ENCODE measurements at regions not wholly inside any gene's neighbourhood (a gene's known extent, or its start where the extent isn't known, plus 50 kb on each side); places are given as distances from the start of the nearest gene placed in this dataset.

DNA sequence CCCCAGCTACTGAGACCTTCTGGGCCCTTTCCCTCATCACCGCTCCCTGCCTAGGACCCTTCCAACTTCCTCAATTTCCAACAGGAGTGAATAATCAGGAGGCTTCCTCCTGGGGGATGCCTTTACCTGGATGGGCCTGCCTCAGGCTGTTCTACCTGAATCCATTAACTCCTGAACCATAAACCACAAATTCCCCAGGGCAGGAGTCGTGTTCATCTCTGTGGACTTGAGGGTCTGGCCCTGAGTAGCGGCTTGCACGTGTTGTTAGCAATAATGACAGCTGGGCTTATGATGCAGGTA lies 105.1 kb upstream of the GPR26 start:
- Mint-ChIP-seq H3K36me3 (no peaks in the 10 kb centered on the region), H3K4me3 (no peak overlapping the region), H3K27me3 (ENCODE audit: low read depth in 3 of 3) (peaks cover 11 to 18% (median 11%) of the 10 kb centered on the region in 3 donors), H3K9me3 (no peaks in the 10 kb centered on the region), H3K27ac (no peak overlapping the region), H3K4me1 (no peaks in the 10 kb centered on the region)
- TF ChIP-seq, protein P1, sequence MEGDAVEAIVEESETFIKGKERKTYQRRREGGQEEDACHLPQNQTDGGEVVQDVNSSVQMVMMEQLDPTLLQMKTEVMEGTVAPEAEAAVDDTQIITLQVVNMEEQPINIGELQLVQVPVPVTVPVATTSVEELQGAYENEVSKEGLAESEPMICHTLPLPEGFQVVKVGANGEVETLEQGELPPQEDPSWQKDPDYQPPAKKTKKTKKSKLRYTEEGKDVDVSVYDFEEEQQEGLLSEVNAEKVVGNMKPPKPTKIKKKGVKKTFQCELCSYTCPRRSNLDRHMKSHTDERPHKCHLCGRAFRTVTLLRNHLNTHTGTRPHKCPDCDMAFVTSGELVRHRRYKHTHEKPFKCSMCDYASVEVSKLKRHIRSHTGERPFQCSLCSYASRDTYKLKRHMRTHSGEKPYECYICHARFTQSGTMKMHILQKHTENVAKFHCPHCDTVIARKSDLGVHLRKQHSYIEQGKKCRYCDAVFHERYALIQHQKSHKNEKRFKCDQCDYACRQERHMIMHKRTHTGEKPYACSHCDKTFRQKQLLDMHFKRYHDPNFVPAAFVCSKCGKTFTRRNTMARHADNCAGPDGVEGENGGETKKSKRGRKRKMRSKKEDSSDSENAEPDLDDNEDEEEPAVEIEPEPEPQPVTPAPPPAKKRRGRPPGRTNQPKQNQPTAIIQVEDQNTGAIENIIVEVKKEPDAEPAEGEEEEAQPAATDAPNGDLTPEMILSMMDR (IDR thresholded peaks at IDR 0.05): no peak
- Histone ChIP-seq H3K4me1 (ENCODE audit: control insufficient read depth in 1 of 2, insufficient read depth in 2 of 2, low read length in 2 of 2) (no peaks in the 10 kb centered on the region), H3K9me3 (replicated peaks in 1 of 2; ENCODE audit: control insufficient read depth in 1 of 2, insufficient read depth in 1 of 2, low read length in 2 of 2) (no peaks in the 10 kb centered on the region), H3K4me3 (replicated peaks in 1 of 3; ENCODE audit: low read depth in 2 of 3, low read length in 3 of 3) (no peak overlapping the region), H2AFZ (ENCODE audit: insufficient read depth, low read depth, low read length, poor library complexity, severe bottlenecking) (no peak overlapping the region), H3K27ac (ENCODE audit: low read depth in 1 of 2, low read length in 2 of 2) (no peak overlapping the region), H4K20me1 (ENCODE audit: insufficient read depth, low read length) (no peaks in the 10 kb centered on the region), H3K36me3 (replicated peaks in 1 of 2; ENCODE audit: control insufficient read depth in 1 of 2, insufficient read depth in 2 of 2, low read length in 2 of 2) (no peaks in the 10 kb centered on the region), H3K4me2 (replicated peaks; ENCODE audit: extremely low read depth, low read length, poor library complexity, severe bottlenecking) (no peak overlapping the region), H3K9ac (ENCODE audit: insufficient read depth, low read length, poor library complexity, severe bottlenecking) (no peak overlapping the region), H3K27me3 (ENCODE audit: control insufficient read depth in 2 of 2, insufficient read depth in 2 of 2, low read length in 2 of 2) (no peaks in the 10 kb centered on the region), H3K79me2 (ENCODE audit: insufficient read depth, low read length) (no peaks in the 10 kb centered on the region)
- DNase-seq: no peak
- 57% methylated on average over 3 of the region's 4 CpGs for WGBS (ENCODE audit: insufficient coverage)
- intact Hi-C loops (cut with micrococcal nuclease): no loop called here

DNA sequence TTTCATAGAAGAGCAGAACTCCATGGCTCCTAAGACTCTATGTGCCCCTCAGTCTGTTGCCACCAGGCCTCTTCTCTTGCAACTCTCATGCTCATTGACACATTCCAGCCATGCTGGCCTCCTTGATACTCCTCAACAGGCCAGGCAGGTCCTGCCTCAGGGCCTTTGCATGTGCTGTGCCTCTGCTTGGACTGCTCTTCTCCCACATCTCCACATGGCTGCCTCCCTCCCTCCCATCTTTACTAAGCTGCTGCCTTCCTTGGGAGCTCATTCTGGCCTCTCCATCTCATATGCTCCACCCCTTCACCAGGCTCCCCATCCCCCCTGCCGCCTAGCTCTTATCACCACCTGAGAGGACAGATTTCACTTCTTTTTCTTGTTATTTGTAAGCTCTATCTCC lies 103.8 kb upstream of the GPR26 start:
- Histone ChIP-seq H3K4me1 (ENCODE audit: control insufficient read depth in 1 of 2, insufficient read depth in 2 of 2, low read length in 2 of 2) (no peaks in the 10 kb centered on the region), H3K4me3 (replicated peaks in 1 of 3; ENCODE audit: low read depth in 2 of 3, low read length in 3 of 3) (no peak overlapping the region), H2AFZ (ENCODE audit: insufficient read depth, low read depth, low read length, poor library complexity, severe bottlenecking) (no peak overlapping the region), H3K27ac (ENCODE audit: low read depth in 1 of 2, low read length in 2 of 2) (no peak overlapping the region), H4K20me1 (ENCODE audit: insufficient read depth, low read length) (no peaks in the 10 kb centered on the region), H3K9me3 (replicated peaks in 1 of 2; ENCODE audit: control insufficient read depth in 1 of 2, insufficient read depth in 1 of 2, low read length in 2 of 2) (no peaks in the 10 kb centered on the region), H3K27me3 (ENCODE audit: control insufficient read depth in 2 of 2, insufficient read depth in 2 of 2, low read length in 2 of 2) (no peaks in the 10 kb centered on the region), H3K9ac (ENCODE audit: insufficient read depth, low read length, poor library complexity, severe bottlenecking) (no peak overlapping the region), H3K79me2 (ENCODE audit: insufficient read depth, low read length) (no peaks in the 10 kb centered on the region), H3K36me3 (replicated peaks in 1 of 2; ENCODE audit: control insufficient read depth in 1 of 2, insufficient read depth in 2 of 2, low read length in 2 of 2) (no peaks in the 10 kb centered on the region), H3K4me2 (replicated peaks; ENCODE audit: extremely low read depth, low read length, poor library complexity, severe bottlenecking) (no peak overlapping the region)
- intact Hi-C loops (cut with micrococcal nuclease): no loop called here
- H3K9me3 Mint-ChIP-seq: no peaks in the 10 kb centered on the region
- peaks cover 15 to 19% (median 15%) of the 10 kb centered on the region in 3 donors for H3K27me3 Mint-ChIP-seq (ENCODE audit: low read depth in 3 of 3)
- TF ChIP-seq, protein P1 (IDR thresholded peaks at IDR 0.05): no peak
- H3K27ac Mint-ChIP-seq: no peak overlapping the region
- no CpG with 5 or more reads among the region's 1 CpG for WGBS (ENCODE audit: insufficient coverage)
- no peaks in the 10 kb centered on the region for H3K36me3 Mint-ChIP-seq
- no peaks in the 10 kb centered on the region for H3K4me1 Mint-ChIP-seq
- no peak overlapping the region for H3K4me3 Mint-ChIP-seq
- DNase-seq: no peak
